ENCODE measurements at regions not wholly inside any gene's neighbourhood (a gene's known extent, or its start where the extent isn't known, plus 50 kb on each side); places are given as distances from the start of the nearest gene placed in this dataset.

- TF ChIP-seq ARNT (IDR thresholded peaks at IDR 0.05) (no peak), ELF4 (IDR thresholded peaks at IDR 0.05) (no peak), TARDBP (IDR thresholded peaks at IDR 0.05) (no peak), SUZ12 (IDR thresholded peaks at IDR 0.05) (no peak), NFRKB (IDR thresholded peaks at IDR 0.05) (no peak), LEF1 (IDR thresholded peaks at IDR 0.05; ENCODE audit: borderline replicate concordance) (no peak)
- DNase-seq (ENCODE audit: extremely low spot score), result no peak
Observed at GRCh38 chr14:104280902-104281767, 142.7 kb downstream of the KIF26A start.

DNA sequence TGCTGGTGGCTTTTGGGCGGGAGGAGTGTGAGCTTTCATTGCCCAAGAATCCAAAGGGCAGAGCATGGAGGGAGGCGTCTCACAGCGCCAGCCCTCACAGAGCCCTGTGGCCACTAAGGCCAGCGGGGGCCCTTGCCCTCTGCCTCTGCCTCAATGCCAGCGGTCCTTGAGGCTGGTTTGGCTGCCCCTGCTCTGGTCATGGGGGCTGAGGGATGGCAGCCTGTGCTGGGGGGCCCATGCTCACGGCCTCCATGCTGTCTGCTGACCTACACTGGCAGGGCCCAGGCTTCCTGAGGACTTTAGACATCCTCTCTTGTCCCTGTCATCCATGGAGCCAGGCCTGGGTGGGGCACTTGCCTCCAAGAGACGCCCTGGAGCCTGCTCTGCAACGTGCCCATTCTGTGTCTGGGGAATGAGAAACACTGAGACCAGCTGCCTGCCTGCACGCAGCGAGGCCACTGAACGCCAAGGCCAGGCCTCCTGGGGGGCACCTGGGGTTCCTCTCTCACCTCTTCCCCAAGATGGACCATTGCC, 143.4 kb downstream of the KIF26A start:
- ChIA-PET POLR2A (no interaction called here), CTCF (interaction anchor here (0.6 kb wide), 1 partner anchor 52 kb away, joined by 3 read pairs; no protein-coding TSS in a partner anchor)
- DNase-seq (ENCODE audit: extremely low spot score), result no peak
- no peak for TF ChIP-seq L3MBTL2 (conservative IDR thresholded peaks at IDR 0.05)
- TF ChIP-seq FOXK2 (IDR thresholded peaks at IDR 0.05), result no peak
- no peak for TF ChIP-seq NFRKB (IDR thresholded peaks at IDR 0.05)

More at GRCh38 chr14:104280902-104281767, 142.7 kb downstream of the KIF26A start:
- ChIA-PET CTCF (interaction anchor here (0.6 kb wide), 1 partner anchor 52 kb away, joined by 3 read pairs; no protein-coding TSS in a partner anchor), POLR2A (no interaction called here)

- no peak for DNase-seq (ENCODE audit: extremely low spot score)
- TF ChIP-seq PKNOX1 (IDR thresholded peaks at IDR 0.05), result no peak
- TF ChIP-seq CTBP1 (IDR thresholded peaks at IDR 0.05; ENCODE audit: borderline replicate concordance), result no peak
- no peak for TF ChIP-seq FOXK2 (IDR thresholded peaks at IDR 0.05)
- no peak for TF ChIP-seq FOXA1 (IDR thresholded peaks at IDR 0.05)
- TF ChIP-seq HDGF (IDR thresholded peaks at IDR 0.05; ENCODE audit: borderline replicate concordance), result no peak
- no peak for TF ChIP-seq SP1 (IDR thresholded peaks at IDR 0.05)
- TF ChIP-seq LEF1 (IDR thresholded peaks at IDR 0.05; ENCODE audit: borderline replicate concordance), result no peak
- no peak for TF ChIP-seq TARDBP (IDR thresholded peaks at IDR 0.05)
- TF ChIP-seq ELF4 (IDR thresholded peaks at IDR 0.05), result no peak
- TF ChIP-seq BHLHE40 (IDR thresholded peaks at IDR 0.05; ENCODE audit: borderline replicate concordance), result no peak
- no peak for TF ChIP-seq SUZ12 (IDR thresholded peaks at IDR 0.05)
- no peak for TF ChIP-seq ARNT (IDR thresholded peaks at IDR 0.05)
- no peak for TF ChIP-seq FOXM1 (IDR thresholded peaks at IDR 0.05; ENCODE audit: borderline replicate concordance)
- no peak for TF ChIP-seq ZNF384 (IDR thresholded peaks at IDR 0.05)
- no peak for TF ChIP-seq NFRKB (IDR thresholded peaks at IDR 0.05)
- TF ChIP-seq L3MBTL2 (conservative IDR thresholded peaks at IDR 0.05), result no peak
- ChIA-PET POLR2A (no interaction called here), CTCF (no interaction called here)
Observed at GRCh38 chr14:104282332-104283196, 144.2 kb downstream of the KIF26A start.

GRCh38 chr14:104283197-104284106, 145.1 kb downstream of the KIF26A start:
- ChIA-PET CTCF (no interaction called here), POLR2A (no interaction called here)
- DNase-seq (ENCODE audit: extremely low spot score), result no peak
- TF ChIP-seq HDGF (IDR thresholded peaks at IDR 0.05; ENCODE audit: borderline replicate concordance), result no peak

- TF ChIP-seq FOXA1 (IDR thresholded peaks at IDR 0.05) (no peak), FOXM1 (IDR thresholded peaks at IDR 0.05; ENCODE audit: borderline replicate concordance) (no peak), BHLHE40 (IDR thresholded peaks at IDR 0.05; ENCODE audit: borderline replicate concordance) (no peak), ZNF384 (IDR thresholded peaks at IDR 0.05) (no peak), LEF1 (IDR thresholded peaks at IDR 0.05; ENCODE audit: borderline replicate concordance) (no peak), FOXK2 (IDR thresholded peaks at IDR 0.05) (no peak), HDGF (IDR thresholded peaks at IDR 0.05; ENCODE audit: borderline replicate concordance) (no peak), TARDBP (IDR thresholded peaks at IDR 0.05) (no peak), ARNT (IDR thresholded peaks at IDR 0.05) (no peak), NFRKB (IDR thresholded peaks at IDR 0.05) (no peak), CTBP1 (IDR thresholded peaks at IDR 0.05; ENCODE audit: borderline replicate concordance) (no peak), SUZ12 (IDR thresholded peaks at IDR 0.05) (no peak), ELF4 (IDR thresholded peaks at IDR 0.05) (no peak), L3MBTL2 (conservative IDR thresholded peaks at IDR 0.05) (no peak), SP1 (IDR thresholded peaks at IDR 0.05) (no peak), PKNOX1 (IDR thresholded peaks at IDR 0.05) (no peak)
- CTCF ChIA-PET, result no interaction called here
- POLR2A ChIA-PET, result no interaction called here
- no peak for DNase-seq (ENCODE audit: extremely low spot score)
Observed at GRCh38 chr14:104284107-104284592, 145.8 kb downstream of the KIF26A start.

Measured in HEK293T (cell line).